IMR-90 (cell line): ENCODE measurements at regions not wholly inside any gene's neighbourhood (a gene's known extent, or its start where the extent isn't known, plus 50 kb on each side); places are given as distances from the start of the nearest gene placed in this dataset.

Experiments
- ATAC-seq: fragments of 200-7000 bp; cut with Tn5 transposase; 2 replicates; pipeline ENCODE4 v1.9.1; 2020; ENCODE audit warnings: low read depth, mild to moderate bottlenecking, moderate library complexity
- BruUV-seq: library from RNA; stranded (reverse); fragments of 400-500 nt; replicated peaks from 2 replicates; lab custom pipeline; 2021; lab: Mats Ljungman, UMichigan
- CTCF ChIA-PET: fragments of 300-600 bp; formaldehyde crosslinking; extraction: SDS; loops from one replicate; lab custom pipeline; 2021; ENCODE audit warnings: antibody characterized with exemption; lab: Yijun Ruan, JAX
- POLR2A ChIA-PET: fragments of 300-600 bp; sonication (Branson Sonifier 250); formaldehyde crosslinking; loops from one replicate; lab custom pipeline; 2022; ENCODE audit warnings: antibody characterized with exemption; ENCODE audit not compliant: unreplicated experiment; lab: Charles Lee
- DNase-seq: peaks from one replicate; pipeline ENCODE4 v3.0.0; 2013
- H2AFZ ChIP-seq: replicated peaks from 2 replicates; pipeline ENCODE3; 2013; ENCODE audit warnings: low read length, mild to moderate bottlenecking; ENCODE audit not compliant: poor library complexity
- H2AK5ac ChIP-seq: 2 replicates; pipeline ENCODE4 v1.6.1; 2013; ENCODE audit warnings: low read depth, low read length, inconsistent platforms
- H2AK9ac ChIP-seq: replicated peaks from 2 replicates; pipeline ENCODE3; 2013; ENCODE audit warnings: mild to moderate bottlenecking, low read depth, low read length, moderate library complexity; ENCODE audit not compliant: poor library complexity
- H2BK120ac ChIP-seq: 2 replicates; pipeline ENCODE4 v1.6.1; 2013; ENCODE audit warnings: low read depth, low read length, inconsistent platforms
- H2BK15ac ChIP-seq: 3 replicates; pipeline ENCODE4 v1.6.1; 2013; ENCODE audit warnings: low read depth, low read length, inconsistent platforms
- H2BK20ac ChIP-seq: 2 replicates; pipeline ENCODE4 v1.6.1; 2013; ENCODE audit warnings: low read depth, mild to moderate bottlenecking, inconsistent platforms, low read length, moderate library complexity
- H2BK5ac ChIP-seq: 2 replicates; pipeline ENCODE4 v1.6.1; 2013; ENCODE audit warnings: mild to moderate bottlenecking, low read depth, low read length, inconsistent platforms; ENCODE audit not compliant: poor library complexity, severe bottlenecking
- H3K14ac ChIP-seq: replicated peaks from 2 replicates; pipeline ENCODE4 v1.6.1; 2013; ENCODE audit warnings: low read depth, low read length, inconsistent platforms
- H3K18ac ChIP-seq: 2 replicates; pipeline ENCODE4 v1.6.1; 2013; ENCODE audit warnings: low read depth, low read length, control low read depth
- H3K23ac ChIP-seq: 2 replicates; pipeline ENCODE4 v1.6.1; 2013; ENCODE audit warnings: low read depth, low read length, inconsistent platforms
- H3K27ac ChIP-seq: 2 replicates; pipeline ENCODE4 v1.5.1; 2013; ENCODE audit warnings: mild to moderate bottlenecking, control low read depth, low read length; ENCODE audit not compliant: insufficient read depth
- H3K27me3 ChIP-seq: 2 replicates; pipeline ENCODE4 v1.6.1; 2013; ENCODE audit warnings: low read length; ENCODE audit not compliant: control insufficient read depth, insufficient read depth
- H3K36me3 ChIP-seq: 2 replicates; pipeline ENCODE4 v1.6.1; 2013; ENCODE audit warnings: low read length, mixed read lengths; ENCODE audit not compliant: control insufficient read depth, insufficient read depth
- H3K4ac ChIP-seq: 2 replicates; pipeline ENCODE4 v1.6.1; 2013; ENCODE audit warnings: low read depth, low read length, inconsistent platforms
- H3K4me1 ChIP-seq: 2 replicates; pipeline ENCODE4 v1.6.1; 2013; ENCODE audit warnings: low read length, mixed read lengths; ENCODE audit not compliant: control insufficient read depth, insufficient read depth
- H3K4me2 ChIP-seq: 2 replicates; pipeline ENCODE4 v1.6.1; 2013; ENCODE audit warnings: low read depth, mild to moderate bottlenecking, control low read depth, low read length, moderate library complexity
- H3K4me3 ChIP-seq: 2 replicates; pipeline ENCODE4 v1.5.1; 2013; ENCODE audit warnings: low read depth, mild to moderate bottlenecking, control low read depth, low read length, moderate library complexity; ENCODE audit not compliant: insufficient read depth
- H3K56ac ChIP-seq: 2 replicates; pipeline ENCODE4 v1.6.1; 2013; ENCODE audit warnings: low read length, inconsistent platforms; ENCODE audit not compliant: insufficient read depth; ENCODE audit errors: extremely low read depth
- H3K79me1 ChIP-seq, 2 experiments: 2 replicates each; pipeline ENCODE4 v1.6.1; 2013; ENCODE audit warnings: low read length in 2 of 2, inconsistent platforms in 1 of 2, low read depth in 1 of 2
- H3K9ac ChIP-seq: 2 replicates; pipeline ENCODE4 v1.6.1; 2013; ENCODE audit warnings: low read depth, low read length, control low read depth
- H3K9me1 ChIP-seq: 2 replicates; pipeline ENCODE4 v1.6.1; 2013; ENCODE audit warnings: low read length, inconsistent platforms; ENCODE audit not compliant: insufficient read depth
- H3K9me3 ChIP-seq: 2 replicates; pipeline ENCODE4 v1.6.1; 2013; ENCODE audit warnings: low read length; ENCODE audit not compliant: control insufficient read depth, insufficient read depth
- H4K20me1 ChIP-seq: 2 replicates; pipeline ENCODE4 v1.6.1; 2013; ENCODE audit warnings: low read length, inconsistent platforms; ENCODE audit not compliant: insufficient read depth
- H4K5ac ChIP-seq: 2 replicates; pipeline ENCODE4 v1.6.1; 2013; ENCODE audit warnings: mild to moderate bottlenecking, low read depth, low read length, control low read depth
- H4K8ac ChIP-seq, 2 experiments: 2 replicates each; pipeline ENCODE4 v1.6.1; 2013; ENCODE audit warnings: low read depth in 2 of 2, low read length in 2 of 2, control low read depth in 1 of 2, inconsistent platforms in 1 of 2
- H4K91ac ChIP-seq: 2 replicates; pipeline ENCODE4 v1.6.1; 2013; ENCODE audit warnings: low read depth, low read length, inconsistent platforms; ENCODE audit not compliant: insufficient read depth
- MAFK ChIP-seq: IDR thresholded peaks from 2 replicates; pipeline ENCODE4 v1.6.1; 2012; ENCODE audit warnings: low read depth, low read length, improper control_type of control experiment
- NFE2L2 ChIP-seq: fragments of 150-350 bp; IDR thresholded peaks from 2 replicates; pipeline ENCODE4 v1.6.1; 2016; ENCODE audit warnings: low read depth, mild to moderate bottlenecking, low read length
- RFX5 ChIP-seq: IDR thresholded peaks from 2 replicates; pipeline ENCODE4 v1.8.0; 2012; ENCODE audit warnings: low read depth, mild to moderate bottlenecking, low read length, moderate library complexity
- WGBS, 2 experiments: methylation state at CpG; one replicate each; pipeline versions ENCODE4 v1.1.5 to v1.1.7; 2013; ENCODE audit warnings: missing lambda C conversion rate in 2 of 2; ENCODE audit not compliant: insufficient read length in 1 of 2; ENCODE audit errors: extremely low coverage in 2 of 2; 5-methylcytosine and 5-hydroxymethylcytosine counted together
- dilution Hi-C: fragments of 300-500 bp; cut with HindIII; formaldehyde crosslinking; loops from one replicate; pipeline ENCODE4 v1.14.3; 2018; ENCODE audit warnings: low sequenced_read_pairs; ENCODE audit not compliant: unreplicated experiment
- in situ Hi-C: fragments of 300-500 bp; cut with MboI; formaldehyde crosslinking; loops from 3 replicates; pipeline ENCODE4 v1.14.3; 2019; ENCODE audit warnings: low sequenced_read_pairs, inconsistent platforms, mixed read lengths
- intact Hi-C: fragments of 100-400 bp; cut with micrococcal nuclease; formaldehyde crosslinking; loops from 2 replicates; pipeline ENCODE4 v1.10.0; 2022
- TF ChIP-seq, protein P1 (sequence below): fragments of 150-350 bp; IDR thresholded peaks from 2 replicates; pipeline ENCODE4 v1.6.1; 2016; ENCODE audit warnings: low read depth, mild to moderate bottlenecking, low read length, moderate library complexity, borderline replicate concordance

DNA sequence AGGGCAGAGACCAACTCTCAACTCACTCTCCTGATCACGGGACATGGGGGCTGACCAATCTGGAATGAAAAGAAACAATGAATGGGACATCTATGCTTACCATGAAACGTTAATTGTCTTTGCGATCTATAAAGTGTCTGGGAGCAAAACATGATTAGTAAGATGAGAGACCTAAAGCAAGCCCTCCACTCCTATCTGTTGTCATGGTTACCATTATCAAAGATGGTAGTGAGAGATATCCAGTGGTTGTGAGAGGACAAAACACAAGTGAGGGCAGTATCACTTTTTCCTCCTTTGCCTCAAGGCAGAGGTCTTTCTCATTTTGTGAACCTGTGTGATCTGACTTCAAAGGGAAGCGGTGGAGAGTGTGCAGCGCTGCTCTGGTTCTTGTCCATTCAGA is 130.1 kb downstream of the LSM5 start:
- Histone ChIP-seq H4K20me1 (no peaks in the 10 kb centered on the region), H2AFZ (no peak overlapping the region), H3K18ac (no peak overlapping the region), H2BK15ac (no peak overlapping the region), H2AK9ac (no peak overlapping the region), H2BK20ac (no peak overlapping the region), H3K9me3 (no peaks in the 10 kb centered on the region), H3K9me1 (no peaks in the 10 kb centered on the region), H3K4me2 (no peak overlapping the region), H3K4me1 (no peaks in the 10 kb centered on the region), H2BK120ac (no peak overlapping the region), H4K8ac (no peak overlapping the region), H3K27me3 (no peaks in the 10 kb centered on the region), H3K4ac (no peak overlapping the region), H3K14ac (no peak overlapping the region), H3K79me1 (no peaks in the 10 kb centered on the region), H4K91ac (no peak overlapping the region), H3K27ac (no peak overlapping the region), H3K36me3 (no peaks in the 10 kb centered on the region), H2AK5ac (no peak overlapping the region), H3K4me3 (no peak overlapping the region), H3K9ac (no peak overlapping the region), H4K5ac (no peak overlapping the region), H2BK5ac (no peak overlapping the region), H3K56ac (no peak overlapping the region), H3K23ac (no peak overlapping the region)
- no TSS peak for BruUV-seq
- dilution Hi-C loops = no loop called here
- DNase-seq (no peak), ATAC-seq (no peak)
- WGBS, 2 experiments = no CpG with 5 or more reads among the region's 5 CpGs
- CTCF ChIA-PET = no interaction called here
- in situ Hi-C loops = no loop called here
- POLR2A ChIA-PET = no interaction called here
- no peak for TF ChIP-seq RFX5
- TF ChIP-seq, protein P1, sequence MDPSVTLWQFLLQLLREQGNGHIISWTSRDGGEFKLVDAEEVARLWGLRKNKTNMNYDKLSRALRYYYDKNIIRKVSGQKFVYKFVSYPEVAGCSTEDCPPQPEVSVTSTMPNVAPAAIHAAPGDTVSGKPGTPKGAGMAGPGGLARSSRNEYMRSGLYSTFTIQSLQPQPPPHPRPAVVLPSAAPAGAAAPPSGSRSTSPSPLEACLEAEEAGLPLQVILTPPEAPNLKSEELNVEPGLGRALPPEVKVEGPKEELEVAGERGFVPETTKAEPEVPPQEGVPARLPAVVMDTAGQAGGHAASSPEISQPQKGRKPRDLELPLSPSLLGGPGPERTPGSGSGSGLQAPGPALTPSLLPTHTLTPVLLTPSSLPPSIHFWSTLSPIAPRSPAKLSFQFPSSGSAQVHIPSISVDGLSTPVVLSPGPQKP = no peak
- TF ChIP-seq NFE2L2 = no peak
- TF ChIP-seq MAFK = no peak
- intact Hi-C loops = no loop called here
